HG03280 (cell line): ENCODE measurements at regions not wholly inside any gene's neighbourhood (a gene's known extent, or its start where the extent isn't known, plus 50 kb on each side); places are given as distances from the start of the nearest gene placed in this dataset.

Source experiments
- ATAC-seq: cut with Tn5 transposase; IDR thresholded peaks from one replicate; pipeline ENCODE4 v1.9.1; 2021; ENCODE audit warnings: mild to moderate bottlenecking, moderate library complexity; ENCODE audit not compliant: unreplicated experiment

DNA sequence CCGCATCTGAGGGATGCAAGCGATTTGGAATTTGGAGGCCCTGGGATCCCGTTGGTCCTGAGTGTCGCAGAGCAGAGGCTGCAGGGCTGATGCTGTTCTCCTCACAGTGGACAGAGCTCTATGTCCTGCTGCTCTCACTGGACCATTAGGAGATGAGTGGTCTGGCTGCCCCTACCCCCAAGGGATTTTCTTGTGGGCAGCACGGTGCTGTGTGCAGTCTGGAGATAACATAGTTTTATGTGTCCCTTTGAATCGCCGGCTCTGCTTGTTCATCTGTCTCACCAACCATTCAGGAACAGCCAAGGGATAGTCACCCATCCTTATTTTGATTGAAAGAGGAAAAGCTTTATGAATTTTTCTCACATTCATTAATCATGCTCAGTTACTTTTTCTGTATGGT is 49.9 kb downstream of the CHRM3 start:
- ATAC-seq: no peak

DNA sequence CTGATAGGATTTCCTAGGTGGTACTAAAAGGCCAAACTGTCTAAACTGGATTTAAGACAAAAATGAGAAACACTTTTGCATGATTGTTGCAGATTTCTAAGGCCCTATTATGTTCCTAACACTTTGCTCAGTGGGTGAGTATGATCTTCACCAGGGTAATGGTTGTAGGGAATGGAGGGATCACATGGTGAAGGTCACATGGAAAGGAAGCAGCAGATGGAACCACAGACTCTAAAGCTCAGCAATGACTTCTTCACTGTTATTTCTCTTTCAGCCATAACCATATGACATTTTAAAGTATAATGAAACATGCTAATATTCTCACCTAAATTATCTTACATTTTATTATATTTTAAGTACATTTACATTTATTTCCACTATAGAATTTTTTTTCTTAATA is 51.5 kb downstream of the CHRM3 start:
- ATAC-seq: no peak

GRCh38 chr1:239438891-239439290 is 52.5 kb downstream of the CHRM3 start:
- ATAC-seq: no peak

- ATAC-seq: no peak
Observed at GRCh38 chr1:239443361-239443760, 57.0 kb downstream of the CHRM3 start.

DNA sequence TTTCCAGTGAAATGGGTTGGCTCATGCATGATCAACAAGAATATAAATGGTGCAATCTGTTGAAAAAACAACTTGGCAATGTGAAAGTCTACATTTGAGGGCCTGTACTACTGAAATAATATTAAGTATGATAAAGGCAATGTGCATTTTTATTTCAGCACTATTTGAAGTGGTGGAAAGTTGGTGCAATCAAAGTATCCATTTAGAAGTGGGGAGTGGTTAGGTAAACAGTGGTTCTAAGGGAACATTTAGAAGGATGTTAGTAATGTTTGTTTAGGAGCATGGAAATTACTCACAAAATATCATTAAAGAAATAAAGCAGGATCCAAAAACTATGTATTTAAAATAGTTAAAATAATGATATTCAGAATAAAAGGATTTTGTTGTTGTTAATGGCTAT is 60.2 kb downstream of the CHRM3 start:
- no peak for ATAC-seq

DNA sequence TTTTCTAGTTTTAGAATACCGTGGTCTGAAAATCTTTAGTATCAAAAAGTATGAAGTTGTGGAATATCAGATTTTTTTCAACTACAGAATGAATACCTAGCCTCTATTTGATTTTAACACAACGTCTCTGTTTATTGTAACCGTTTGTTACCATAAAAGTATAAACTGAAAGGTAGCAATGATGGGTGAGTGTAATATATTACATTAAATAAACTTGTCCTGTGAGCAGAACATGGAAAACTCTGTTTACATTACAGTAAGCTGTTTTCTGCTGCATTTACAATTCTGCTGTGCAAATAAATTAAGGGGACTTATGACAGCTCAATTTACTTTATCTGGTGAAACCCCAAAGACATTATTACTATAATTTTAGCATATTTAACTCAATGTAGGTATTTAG is 62.5 kb downstream of the CHRM3 start:
- no peak for ATAC-seq

DNA sequence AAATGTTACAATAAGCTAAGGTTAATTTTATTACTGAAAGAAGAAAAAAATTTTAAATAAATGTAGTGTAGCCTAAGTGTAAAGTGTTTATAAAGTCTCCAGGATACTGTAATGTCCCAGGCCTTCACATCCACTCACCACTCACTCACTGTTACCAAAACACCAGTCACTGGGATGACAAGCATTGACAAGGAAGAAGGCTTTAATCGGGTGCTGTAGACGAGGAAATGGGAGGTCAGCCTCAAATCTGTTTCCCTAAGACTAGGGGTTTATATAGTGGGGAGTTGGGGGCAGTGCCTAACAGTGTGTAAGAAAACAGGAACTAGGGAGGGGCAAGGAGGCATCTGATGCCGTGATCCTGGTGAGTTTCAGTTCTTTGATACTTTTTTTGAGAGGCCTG is 69.4 kb downstream of the CHRM3 start:
- no peak for ATAC-seq

DNA sequence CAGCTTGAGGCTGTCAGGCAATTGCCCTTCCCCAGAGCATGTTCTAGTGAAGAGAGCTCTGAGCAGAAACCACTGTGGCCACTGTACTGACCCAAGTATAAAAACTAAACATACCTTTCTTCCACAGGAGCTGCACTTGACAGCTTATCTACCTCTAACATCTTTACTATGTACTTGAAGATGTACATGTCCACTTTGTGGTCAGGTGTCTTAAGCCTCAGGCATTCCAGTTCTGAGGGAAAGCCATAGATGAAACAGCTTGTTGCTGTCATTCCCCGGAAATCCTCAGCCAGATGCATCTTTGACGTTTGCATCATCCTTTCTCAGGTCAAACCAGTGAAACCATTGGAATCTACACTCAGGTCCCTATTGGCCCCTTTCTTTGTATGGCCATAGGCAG is 70.4 kb downstream of the CHRM3 start:
- no peak for ATAC-seq

DNA sequence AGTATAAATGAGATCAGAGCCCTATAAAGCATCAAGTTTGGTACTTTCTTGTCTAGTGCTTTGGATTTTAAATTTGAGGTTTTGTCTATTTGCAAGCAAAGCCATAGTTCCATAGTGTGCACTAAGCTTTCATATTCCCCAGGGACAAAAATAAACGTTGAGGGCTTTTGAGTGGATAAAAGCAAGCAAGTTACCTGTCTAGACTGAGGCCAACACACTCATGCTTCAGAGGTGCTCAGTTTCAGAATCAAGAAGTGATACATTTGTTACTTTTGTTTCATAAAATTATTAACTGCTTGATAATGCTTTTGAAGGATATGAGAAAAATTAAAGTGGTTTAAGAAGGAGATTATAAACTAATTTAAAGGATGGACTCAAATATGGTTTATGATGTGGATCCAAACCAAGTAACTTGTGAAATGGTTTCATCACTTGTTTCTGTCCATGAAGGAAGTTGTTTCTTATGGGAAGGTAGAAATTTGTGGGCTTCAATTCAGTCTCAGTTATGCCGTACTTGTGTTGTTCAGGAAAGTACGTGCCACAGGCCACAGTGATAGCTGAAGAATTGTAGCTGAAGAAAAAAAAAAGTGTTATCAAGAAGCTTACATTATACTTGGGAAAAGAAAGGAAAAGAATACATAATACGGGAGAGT is 71.2 kb downstream of the CHRM3 start:
- no peak for ATAC-seq

DNA sequence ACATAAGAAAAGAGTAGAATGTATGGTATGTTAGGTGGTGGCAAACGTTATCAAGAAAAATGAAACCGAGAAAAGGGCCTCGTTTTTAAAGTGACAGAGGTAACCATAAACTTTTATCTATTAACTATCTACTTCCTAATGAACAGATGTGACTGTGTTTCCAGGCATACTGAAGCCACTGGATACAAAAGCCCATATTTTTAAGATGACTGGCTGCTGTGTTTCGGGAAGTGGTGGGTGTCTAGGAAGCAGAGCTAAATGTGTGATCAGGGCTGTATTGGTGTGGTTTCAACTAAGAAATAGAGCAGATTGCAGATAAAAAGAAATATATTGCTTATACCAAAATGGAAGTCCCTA is 71.8 kb downstream of the CHRM3 start:
- no peak for ATAC-seq

GRCh38 chr1:239467730-239468129 is 81.4 kb downstream of the CHRM3 start:
- ATAC-seq: no peak

- no peak for ATAC-seq
Observed at GRCh38 chr1:239478069-239478468, 91.7 kb downstream of the CHRM3 start.

GRCh38 chr1:239483391-239483790 is 97.0 kb downstream of the CHRM3 start:
- ATAC-seq: no peak

DNA sequence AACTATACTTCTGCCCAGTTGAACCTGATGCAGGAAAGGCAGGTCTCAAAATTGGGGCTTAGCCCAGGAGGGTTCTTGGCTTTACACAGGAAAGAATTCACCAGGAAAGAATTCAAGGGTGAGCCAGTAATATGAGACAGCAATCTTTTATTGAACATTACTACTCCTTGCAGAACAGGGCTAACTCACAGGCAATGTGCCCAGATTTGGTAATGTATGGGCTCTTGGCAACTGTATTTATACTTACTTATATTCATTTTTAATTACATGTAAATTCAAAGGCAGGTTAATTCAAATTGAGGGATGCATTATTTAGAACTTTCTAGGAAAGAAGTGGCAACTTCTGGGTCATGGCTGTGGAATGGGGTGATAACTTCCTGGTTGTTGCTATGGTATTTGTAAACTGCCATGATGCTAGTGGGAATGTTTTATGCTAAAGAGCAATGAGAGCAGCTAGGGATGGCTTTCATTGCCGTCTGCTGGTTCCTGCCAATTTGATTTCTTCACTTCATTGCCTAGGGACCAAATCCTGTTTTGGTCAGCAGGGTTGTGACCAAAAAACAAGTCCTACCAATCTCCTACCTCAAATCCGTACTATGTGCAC is 107.5 kb downstream of the CHRM3 start:
- ATAC-seq: no peak

GRCh38 chr1:239505094-239505493 is 118.7 kb downstream of the CHRM3 start:
- ATAC-seq: no peak

DNA sequence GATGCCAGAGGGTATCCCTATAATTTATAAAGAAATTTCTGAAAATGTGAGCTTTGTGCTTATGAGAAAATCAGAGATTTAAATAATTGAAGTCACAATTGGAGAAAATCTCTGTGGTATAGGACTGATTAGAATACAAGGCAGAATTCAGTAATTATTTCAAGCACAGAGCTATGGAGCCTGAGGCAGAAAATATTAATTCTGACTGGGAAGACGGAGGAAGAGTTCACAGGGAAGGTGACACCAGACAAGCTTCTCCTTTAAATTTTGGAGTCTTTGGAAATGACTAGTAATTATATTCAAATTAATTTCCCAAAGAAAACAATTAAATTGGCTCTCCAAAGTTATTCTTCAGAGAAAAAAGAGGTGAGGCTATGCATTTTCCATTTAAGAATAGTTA is 121.5 kb downstream of the CHRM3 start:
- no peak for ATAC-seq

DNA sequence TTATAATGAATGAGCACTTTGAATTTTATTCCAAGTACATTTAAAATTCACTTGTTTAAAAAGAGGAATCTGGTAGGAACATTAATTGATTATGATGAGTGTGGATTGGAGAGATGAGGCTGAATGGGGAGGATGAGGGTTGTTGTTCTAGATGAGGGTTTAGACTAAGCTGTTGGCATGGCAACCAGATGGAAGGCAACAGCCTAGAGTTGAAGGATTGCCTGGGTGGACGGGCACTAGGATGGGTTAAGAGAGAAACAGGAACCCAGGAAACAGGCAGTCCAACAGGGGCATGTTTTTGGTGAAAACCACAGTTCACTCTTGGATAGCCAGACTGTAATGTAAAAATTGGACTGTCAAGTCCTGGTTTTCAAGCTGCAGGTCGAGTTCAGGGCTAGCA is 125.5 kb downstream of the CHRM3 start:
- no peak for ATAC-seq

DNA sequence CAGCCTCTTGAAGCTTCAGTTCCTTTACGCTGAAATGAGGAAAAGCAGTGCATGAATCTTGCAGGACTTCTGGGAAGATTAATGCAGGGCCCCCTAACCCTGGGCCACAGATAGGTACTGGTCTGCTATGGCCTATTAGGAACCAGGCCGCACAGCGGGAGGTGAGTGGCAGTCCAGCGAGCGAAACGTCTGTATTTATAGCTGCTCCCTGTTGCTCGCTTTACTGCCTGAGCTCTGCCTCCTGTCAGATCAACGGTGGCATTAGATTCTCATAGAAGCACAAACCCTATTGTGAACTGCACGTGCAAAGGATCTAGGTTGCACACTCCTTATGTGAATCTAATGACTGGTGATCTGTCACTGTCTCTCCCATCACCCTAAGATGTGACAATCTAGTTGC is 130.2 kb downstream of the CHRM3 start:
- no peak for ATAC-seq

- ATAC-seq: no peak
Observed at GRCh38 chr1:239526391-239526790, 140.0 kb downstream of the CHRM3 start.

- ATAC-seq: no peak
Observed at GRCh38 chr1:239527051-239527693, 140.8 kb downstream of the CHRM3 start.

GRCh38 chr1:239536165-239536849 is 149.9 kb downstream of the CHRM3 start:
- no peak for ATAC-seq

- ATAC-seq: no peak
Observed at GRCh38 chr1:239537795-239538194, 151.4 kb downstream of the CHRM3 start.
